Common myeloid progenitor, CD34-positive (primary cell): ENCODE measurements at regions not wholly inside any gene's neighbourhood (a gene's known extent, or its start where the extent isn't known, plus 50 kb on each side); places are given as distances from the start of the nearest gene placed in this dataset.

Experiments
- CTCF ChIA-PET: fragments of 350-600 bp; sonication (Branson Sonifier 250); formaldehyde crosslinking; loops from one replicate; lab custom pipeline; 2021; ENCODE audit warnings: antibody characterized with exemption; lab: Charles Lee
- POLR2A ChIA-PET: fragments of 350-600 bp; sonication (Branson Sonifier 250); formaldehyde crosslinking; loops from one replicate; lab custom pipeline; 2021; ENCODE audit warnings: antibody characterized with exemption; lab: Charles Lee
- DNase-seq, 3 donors: peaks; one replicate each; pipeline versions ENCODE4 v3.0.0 to v3.0.0-alpha.2; 2013
- H3K27ac ChIP-seq, 2 experiments: 1 replicate in 1 of 2; 2 replicates in 1 of 2; pipeline ENCODE4 v1.7.0; 2013; ENCODE audit warnings: inconsistent platforms in 2 of 2, low read length in 2 of 2, mild to moderate bottlenecking in 2 of 2, low read depth in 1 of 2, moderate library complexity in 1 of 2; ENCODE audit not compliant: severe bottlenecking in 2 of 2, insufficient read depth in 1 of 2, poor library complexity in 1 of 2
- H3K27me3 ChIP-seq, 5 experiments: replicated peaks in 2 of 5; 1 replicate in 3 of 5; 2 replicates in 2 of 5; pipeline versions ENCODE4 v1.6.1 to v1.7.0; 2013; ENCODE audit warnings: low read length in 4 of 5, mild to moderate bottlenecking in 2 of 5, moderate library complexity in 2 of 5, inconsistent platforms in 1 of 5; ENCODE audit not compliant: insufficient read depth in 5 of 5, control insufficient read depth in 4 of 5
- H3K36me3 ChIP-seq, 4 experiments: 1 replicate in 2 of 4; 2 replicates in 2 of 4; pipeline versions ENCODE4 v1.6.1 to v1.7.0; 2013; ENCODE audit warnings: low read length in 3 of 4, control low read depth in 1 of 4, mild to moderate bottlenecking in 1 of 4; ENCODE audit not compliant: control insufficient read depth in 4 of 4, insufficient read depth in 4 of 4
- H3K4me1 ChIP-seq, 4 experiments: 1 replicate in 3 of 4; 2 replicates in 1 of 4; pipeline versions ENCODE4 v1.6.1 to v1.7.1; 2013; ENCODE audit warnings: low read length in 3 of 4, mild to moderate bottlenecking in 3 of 4, control low read depth in 1 of 4, inconsistent platforms in 1 of 4, moderate library complexity in 1 of 4; ENCODE audit not compliant: control insufficient read depth in 4 of 4, insufficient read depth in 4 of 4; ENCODE audit errors: control extremely low read depth in 1 of 4
- H3K4me3 ChIP-seq, 7 experiments: 1 replicate in 4 of 7; 2 replicates in 3 of 7; pipeline versions ENCODE4 v1.5.1 to v1.7.0; 2013; ENCODE audit warnings: mild to moderate bottlenecking in 7 of 7, low read length in 6 of 7, moderate library complexity in 6 of 7, inconsistent platforms in 2 of 7, low read depth in 2 of 7, control low read depth in 1 of 7; ENCODE audit not compliant: insufficient read depth in 4 of 7, control insufficient read depth in 1 of 7; ENCODE audit errors: extremely low read depth in 1 of 7
- H3K9me3 ChIP-seq, 5 experiments: 1 replicate in 4 of 5; 2 replicates in 1 of 5; pipeline versions ENCODE4 v1.6.1 to v1.7.1; 2013; ENCODE audit warnings: low read length in 4 of 5, mild to moderate bottlenecking in 2 of 5, inconsistent platforms in 1 of 5, low read depth in 1 of 5, moderate library complexity in 1 of 5; ENCODE audit not compliant: control insufficient read depth in 4 of 5, insufficient read depth in 2 of 5; ENCODE audit errors: control extremely low read depth in 1 of 5
- WGBS: methylation state at CpG from one replicate; pipeline ENCODE4 v1.1.5; 2013; ENCODE audit not compliant: insufficient coverage; 5-methylcytosine and 5-hydroxymethylcytosine counted together

DNA sequence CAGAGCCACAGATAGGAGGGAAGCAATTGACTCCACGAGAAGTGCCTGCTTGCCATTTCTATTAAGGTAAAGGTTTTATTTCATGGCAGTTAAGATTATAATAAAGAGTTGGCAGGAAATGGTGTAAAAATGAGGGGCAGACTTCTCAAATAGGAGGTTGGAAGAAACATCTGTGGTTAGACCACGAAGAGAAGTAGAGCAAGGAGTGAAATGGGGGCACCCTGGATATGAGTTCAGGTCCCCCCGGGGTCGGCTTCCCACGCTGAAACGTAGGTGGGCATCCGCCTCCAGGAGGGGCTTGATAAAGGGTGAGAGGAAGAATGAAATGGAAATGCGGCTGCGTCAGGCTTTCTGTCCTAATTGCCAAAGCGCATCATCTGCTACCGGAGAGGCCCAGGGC, 209.1 kb downstream of the MAF start:
- no peak overlapping the region for H3K27ac ChIP-seq
- peaks cover 7 to 12% (median 9%) of the 10 kb centered on the region in 4 experiments for H3K4me1 ChIP-seq
- H3K36me3 ChIP-seq, result no peaks in the 10 kb centered on the region
- no peaks in the 10 kb centered on the region for H3K27me3 ChIP-seq
- POLR2A ChIA-PET, result no interaction called here
- WGBS, result 70% methylated on average over 6 of the region's 11 CpGs
- no peaks in the 10 kb centered on the region for H3K9me3 ChIP-seq
- H3K4me3 ChIP-seq, result no peak overlapping the region
- DNase-seq, result peak in 1 of 3 donors; percentile 23
- CTCF ChIA-PET, result interaction anchor here (1.5 kb wide), 1 partner anchor 13 kb away, joined by 3 read pairs; no protein-coding TSS in a partner anchor

DNA sequence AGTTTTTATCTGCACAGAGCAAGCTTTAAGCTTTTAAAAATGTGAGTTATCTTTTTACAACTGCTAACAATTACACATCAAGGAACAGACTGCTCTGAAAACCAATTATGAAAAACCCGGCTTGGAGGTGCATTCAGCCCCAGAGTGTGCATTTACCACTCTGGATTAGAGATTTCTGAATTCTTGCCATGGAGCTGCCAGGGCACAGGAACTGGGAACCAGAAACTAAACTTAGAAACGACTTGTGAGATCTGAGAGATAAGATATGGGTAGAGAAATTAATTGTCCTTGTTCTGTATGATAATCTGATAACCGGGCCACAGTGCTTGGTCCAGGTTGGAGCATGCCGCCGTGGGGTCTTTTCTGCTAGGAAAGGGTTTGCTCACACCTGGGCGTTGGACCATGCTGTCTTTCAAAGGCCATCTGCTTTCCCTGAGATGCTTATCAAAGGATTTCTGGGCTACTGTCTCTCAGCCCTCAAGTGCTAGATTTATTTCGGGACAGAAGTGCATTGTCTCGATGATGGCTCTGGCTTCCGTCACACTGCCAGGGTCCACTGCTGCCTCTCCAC, 210.0 kb downstream of the MAF start:
- 55% methylated on average over 9 of the region's 9 CpGs for WGBS

DNA sequence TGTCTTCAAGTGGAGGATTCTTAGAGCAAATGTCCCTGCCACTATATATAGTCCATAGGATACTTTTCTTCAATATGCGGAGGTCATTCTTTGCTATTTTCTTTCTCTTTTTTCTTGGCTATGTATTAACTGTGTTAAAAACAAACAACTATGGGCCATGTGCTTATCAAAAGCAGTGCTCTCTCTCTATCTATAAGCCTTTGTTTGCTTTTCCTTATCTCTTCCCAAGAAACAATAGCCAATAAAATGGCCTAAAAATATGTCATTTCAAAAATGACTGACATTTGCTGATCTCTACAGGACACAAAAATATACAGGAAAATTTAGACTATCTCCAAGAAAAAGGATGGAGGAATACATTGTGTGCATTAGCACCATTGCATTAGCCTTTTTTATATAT, 212.1 kb downstream of the MAF start:
- H3K27ac ChIP-seq, result no peak overlapping the region
- H3K4me3 ChIP-seq, result no peak overlapping the region
- ChIA-PET CTCF (no interaction called here), POLR2A (no interaction called here)
- no CpG with 5 or more reads among the region's 1 CpG for WGBS
- H3K4me1 ChIP-seq, result peaks cover 7 to 12% (median 9%) of the 10 kb centered on the region in 4 experiments
- no peaks in the 10 kb centered on the region for H3K36me3 ChIP-seq
- no peaks in the 10 kb centered on the region for H3K27me3 ChIP-seq
- no peaks in the 10 kb centered on the region for H3K9me3 ChIP-seq
- no peak for DNase-seq

More for the DNA sequence above, 210.0 kb downstream of the MAF start:
- no peaks in the 10 kb centered on the region for H3K27me3 ChIP-seq
- no peak for DNase-seq
- H3K9me3 ChIP-seq, result no peaks in the 10 kb centered on the region
- peaks cover 7 to 12% (median 9%) of the 10 kb centered on the region in 4 experiments for H3K4me1 ChIP-seq
- H3K36me3 ChIP-seq, result no peaks in the 10 kb centered on the region
- ChIA-PET POLR2A (no interaction called here), CTCF (interaction anchor here (1.5 kb wide), 1 partner anchor 14 kb away, joined by 3 read pairs; no protein-coding TSS in a partner anchor)
- H3K4me3 ChIP-seq, result no peak overlapping the region
- no peak overlapping the region for H3K27ac ChIP-seq

DNA sequence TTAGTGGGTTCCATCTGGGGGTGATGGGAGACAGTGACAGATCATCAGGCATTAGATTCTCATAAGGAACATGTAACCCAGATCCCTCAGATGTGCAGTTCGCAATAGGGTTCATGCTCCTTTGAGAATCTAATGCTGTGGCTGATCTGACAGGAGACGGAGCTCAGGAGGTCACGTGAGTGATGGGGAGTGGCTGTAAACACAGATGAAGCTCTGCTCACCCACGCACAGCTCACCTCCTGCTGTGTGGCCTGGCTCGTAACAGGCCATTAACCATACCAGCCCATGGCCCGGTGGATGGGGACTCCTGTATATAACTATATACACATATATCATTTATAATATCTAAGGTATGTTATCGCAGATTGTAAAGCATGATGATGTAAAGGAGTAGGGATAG, 214.2 kb downstream of the MAF start:
- POLR2A ChIA-PET, result no interaction called here
- Histone ChIP-seq H3K27me3 (no peaks in the 10 kb centered on the region), H3K36me3 (no peaks in the 10 kb centered on the region), H3K9me3 (no peaks in the 10 kb centered on the region), H3K27ac (no peak overlapping the region), H3K4me3 (no peak overlapping the region), H3K4me1 (peaks cover 7 to 16% (median 12%) of the 10 kb centered on the region in 4 experiments)
- CTCF ChIA-PET, result no interaction called here
- WGBS, result 95% methylated on average over 3 of the region's 7 CpGs
- no peak for DNase-seq

DNA sequence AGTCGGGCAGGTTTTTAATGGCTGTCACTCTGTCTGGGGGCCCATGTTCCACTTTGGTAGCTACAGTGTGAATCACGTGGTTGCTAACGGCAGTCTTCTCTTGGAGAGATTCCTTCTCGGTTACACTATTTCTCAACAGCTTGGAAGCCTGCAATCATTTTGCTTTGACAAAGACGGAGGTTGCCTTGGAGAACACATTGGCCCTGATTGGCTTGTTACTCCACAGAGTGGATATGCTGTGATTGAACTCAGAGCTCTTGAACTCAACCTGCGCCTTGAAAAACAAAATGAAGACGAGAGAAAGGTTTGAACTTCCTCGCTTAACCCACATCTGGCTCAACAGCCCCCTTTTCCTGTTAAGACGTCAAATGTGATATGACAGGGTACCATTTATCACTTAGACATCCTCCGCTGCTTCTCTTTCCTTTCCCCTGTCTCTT, 218.9 kb downstream of the MAF start:
- Histone ChIP-seq H3K4me1 (peaks cover 10 to 18% (median 16%) of the 10 kb centered on the region in 4 experiments), H3K27ac (no peak overlapping the region), H3K9me3 (no peaks in the 10 kb centered on the region), H3K36me3 (no peaks in the 10 kb centered on the region), H3K27me3 (no peaks in the 10 kb centered on the region), H3K4me3 (peak overlapping the region in 5 of 7 experiments; percentile 3 to 56 (median 28))
- ChIA-PET POLR2A (no interaction called here), CTCF (no interaction called here)
- 2% methylated on average over 9 of the region's 10 CpGs for WGBS
- peak; percentile 3 to 67 (median 51) for DNase-seq

DNA sequence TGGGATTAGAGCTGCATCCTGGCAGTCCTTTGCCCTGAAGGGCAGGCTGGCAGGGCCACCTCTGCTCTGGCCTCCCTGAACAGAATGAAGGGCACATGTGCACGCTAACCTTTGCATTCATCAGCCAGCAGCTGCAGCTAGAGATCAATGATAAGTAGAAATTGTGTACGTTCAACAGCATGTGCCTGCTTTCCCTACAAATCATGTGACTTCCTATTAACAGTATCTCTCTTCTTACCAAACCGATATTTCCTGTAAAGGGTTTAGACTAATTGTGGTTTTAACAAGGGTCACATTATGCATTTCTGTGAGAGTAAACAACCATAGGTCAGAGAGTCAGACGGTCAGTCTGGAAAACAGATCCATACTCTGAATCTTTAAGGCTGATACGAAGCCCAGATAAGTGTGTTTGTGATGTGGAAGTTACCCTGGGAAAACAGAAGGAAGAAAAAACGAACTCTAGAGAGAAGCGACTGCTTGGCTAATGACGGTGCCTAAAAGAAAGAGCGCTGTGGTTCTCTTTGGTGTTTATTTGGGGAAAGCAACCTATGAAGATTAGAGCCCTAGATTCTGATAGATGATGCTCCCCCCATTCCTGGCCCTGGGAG, 219.4 kb downstream of the MAF start:
- no peak overlapping the region for H3K27ac ChIP-seq
- WGBS, result 3% methylated on average over 6 of the region's 9 CpGs
- no peaks in the 10 kb centered on the region for H3K27me3 ChIP-seq
- peaks cover 10 to 18% (median 16%) of the 10 kb centered on the region in 4 experiments for H3K4me1 ChIP-seq
- ChIA-PET POLR2A (interaction anchor here (0.5 kb wide), 1 partner anchor 304 kb away, joined by 4 read pairs; no protein-coding TSS in a partner anchor), CTCF (interaction anchor here (1.4 kb wide), 1 partner anchor 34 kb away, joined by 3 read pairs; no protein-coding TSS in a partner anchor)
- no peaks in the 10 kb centered on the region for H3K36me3 ChIP-seq
- H3K4me3 ChIP-seq, result peak overlapping the region in 6 of 7 experiments; percentile 3 to 56 (median 28)
- peak; percentile 22 to 75 (median 57) for DNase-seq
- H3K9me3 ChIP-seq, result no peaks in the 10 kb centered on the region

DNA sequence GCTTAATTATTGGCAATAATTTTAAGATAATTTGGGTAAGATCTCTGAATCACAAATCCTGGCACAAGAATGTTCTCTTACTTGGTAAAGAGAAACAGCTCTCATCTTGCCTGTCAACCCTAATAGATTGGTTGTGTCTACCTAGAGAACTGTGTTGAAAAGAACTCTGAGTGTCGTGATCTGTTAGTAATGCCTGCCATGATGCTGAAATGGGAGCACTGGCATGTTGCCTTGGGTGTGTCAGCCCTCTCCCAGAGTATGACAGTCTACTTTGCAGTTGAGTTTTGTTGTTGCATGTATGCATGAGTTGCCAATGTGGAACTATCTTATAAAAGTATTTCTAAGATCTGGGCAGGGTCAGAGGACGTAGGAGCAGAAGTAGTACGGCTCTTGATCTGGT, 221.4 kb downstream of the MAF start:
- Histone ChIP-seq H3K4me3 (no peak overlapping the region), H3K27ac (no peak overlapping the region), H3K9me3 (no peaks in the 10 kb centered on the region), H3K27me3 (no peaks in the 10 kb centered on the region), H3K36me3 (no peaks in the 10 kb centered on the region), H3K4me1 (peaks cover 10 to 18% (median 16%) of the 10 kb centered on the region in 4 experiments)
- WGBS, result 100% methylated on average over 1 of the region's 3 CpGs
- ChIA-PET CTCF (interaction anchor here (1.4 kb wide), 1 partner anchor 221 kb away, joined by 3 read pairs; the partner anchor contains the start of gene MAF), POLR2A (no interaction called here)
- no peak for DNase-seq
